ENCODE measurements at regions not wholly inside any gene's neighbourhood (a gene's known extent, or its start where the extent isn't known, plus 50 kb on each side); places are given as distances from the start of the nearest gene placed in this dataset.

DNA sequence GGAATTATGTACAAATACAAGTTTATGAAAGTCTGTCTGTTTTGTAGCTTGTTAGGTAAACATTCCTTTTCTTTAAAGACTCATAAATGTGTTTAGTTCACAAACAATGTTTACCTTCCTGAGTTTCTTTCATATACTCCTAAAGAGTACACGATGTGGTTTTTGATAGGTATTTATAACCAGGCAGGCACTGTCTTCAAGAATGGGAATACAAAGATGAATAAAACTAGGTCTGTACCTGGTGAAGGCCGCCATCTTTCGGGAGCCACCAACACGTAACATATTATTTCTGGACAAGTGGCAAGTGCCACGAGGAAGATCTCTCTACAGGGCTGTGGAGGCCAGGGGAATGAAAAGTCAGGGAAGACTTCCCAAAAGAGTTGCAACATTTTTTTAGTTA lies 144.6 kb upstream of the RASSF8 start:
- H3K4me3 ChIP-seq: no peak overlapping the region
- no peak for DNase-seq
- H3K27me3 ChIP-seq: no peaks in the 10 kb centered on the region
- no peaks in the 10 kb centered on the region for H3K36me3 ChIP-seq
- H3K9me3 ChIP-seq: peaks cover 3% of the 10 kb centered on the region; the same call in 1 of the 2 replicates

- no peak overlapping the region for H3K4me3 ChIP-seq
- DNase-seq: no peak
- H3K27me3 ChIP-seq: no peaks in the 10 kb centered on the region
- H3K36me3 ChIP-seq: no peaks in the 10 kb centered on the region
- no peaks in the 10 kb centered on the region for H3K9me3 ChIP-seq
Observed at GRCh38 chr12:25816637-25817036, 141.8 kb upstream of the RASSF8 start.

DNA sequence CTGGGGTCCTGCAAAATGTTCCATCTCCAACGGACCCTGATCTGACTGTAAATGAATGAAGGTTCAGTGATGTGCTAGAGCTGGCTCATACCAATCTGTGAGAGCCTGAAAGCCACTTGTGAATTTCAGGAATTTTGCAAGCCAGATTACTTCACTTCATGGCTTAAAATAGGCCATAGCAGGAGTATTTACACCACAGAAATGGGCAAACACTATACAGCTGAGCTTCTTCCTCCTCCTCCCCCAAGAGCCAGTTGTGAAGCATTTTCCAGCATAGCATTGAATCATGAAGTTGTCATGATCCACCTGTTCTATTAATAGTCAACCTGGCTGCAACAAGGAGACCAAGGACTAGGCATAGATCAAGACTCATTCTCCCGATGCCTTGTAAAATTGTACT lies 141.3 kb upstream of the RASSF8 start:
- no peak for DNase-seq

DNA sequence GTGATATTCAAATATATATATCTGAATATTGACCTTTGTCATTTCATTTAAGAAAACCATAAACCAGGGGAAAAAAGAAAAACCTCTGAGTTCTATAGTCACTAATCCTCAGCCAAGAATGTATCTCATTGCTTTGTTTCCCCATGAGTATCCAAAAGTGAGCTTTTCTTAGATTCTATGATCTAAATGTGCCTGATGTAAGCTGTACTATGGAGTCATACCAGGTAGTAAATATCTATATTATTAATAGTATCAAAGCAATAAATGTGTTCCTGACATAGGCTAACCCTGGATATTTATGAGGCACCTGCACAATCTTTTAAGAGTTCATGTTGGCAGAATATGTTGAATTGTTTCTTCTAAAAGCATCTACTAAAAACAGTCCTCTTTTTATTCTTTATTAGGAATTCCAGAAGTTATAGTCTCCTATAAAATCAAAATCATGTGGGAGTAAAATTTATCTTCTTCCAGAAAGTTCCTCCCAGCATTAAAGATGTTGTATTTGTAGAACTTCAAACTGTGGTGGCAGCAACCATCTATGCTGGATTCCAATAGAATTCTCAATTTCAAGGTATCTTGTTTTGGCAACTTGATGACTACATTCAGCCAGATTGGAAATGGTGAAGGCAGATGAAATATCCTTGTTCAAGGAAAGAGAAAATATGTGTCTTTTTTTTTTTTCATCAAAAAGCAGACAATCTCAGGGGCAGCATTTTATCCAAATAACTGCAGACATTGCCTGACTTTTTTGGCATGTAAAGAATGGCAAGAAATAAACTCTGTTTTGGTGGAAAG lies 139.7 kb upstream of the RASSF8 start:
- Histone ChIP-seq H3K36me3 (no peaks in the 10 kb centered on the region), H3K27me3 (no peaks in the 10 kb centered on the region), H3K4me3 (no peak overlapping the region), H3K9me3 (no peaks in the 10 kb centered on the region)
- no peak for DNase-seq

More for the DNA sequence above, 141.3 kb upstream of the RASSF8 start:
- Histone ChIP-seq H3K9me3 (no peaks in the 10 kb centered on the region), H3K36me3 (no peaks in the 10 kb centered on the region), H3K4me3 (no peak overlapping the region), H3K27me3 (no peaks in the 10 kb centered on the region)

- no peaks in the 10 kb centered on the region for H3K9me3 ChIP-seq
- H3K36me3 ChIP-seq: no peaks in the 10 kb centered on the region
- DNase-seq: no peak
- no peak overlapping the region for H3K4me3 ChIP-seq
- H3K27me3 ChIP-seq: no peaks in the 10 kb centered on the region
Observed at GRCh38 chr12:25819691-25820090, 138.8 kb upstream of the RASSF8 start.

GRCh38 chr12:25822281-25822680 lies 136.2 kb upstream of the RASSF8 start:
- no peak for DNase-seq
- no peaks in the 10 kb centered on the region for H3K27me3 ChIP-seq
- no peak overlapping the region for H3K4me3 ChIP-seq
- no peaks in the 10 kb centered on the region for H3K9me3 ChIP-seq
- H3K36me3 ChIP-seq: no peaks in the 10 kb centered on the region

GRCh38 chr12:25824734-25825133 lies 133.7 kb upstream of the RASSF8 start:
- DNase-seq: no peak
- no peaks in the 10 kb centered on the region for H3K9me3 ChIP-seq
- no peaks in the 10 kb centered on the region for H3K27me3 ChIP-seq
- H3K36me3 ChIP-seq: no peaks in the 10 kb centered on the region
- H3K4me3 ChIP-seq: no peak overlapping the region

DNA sequence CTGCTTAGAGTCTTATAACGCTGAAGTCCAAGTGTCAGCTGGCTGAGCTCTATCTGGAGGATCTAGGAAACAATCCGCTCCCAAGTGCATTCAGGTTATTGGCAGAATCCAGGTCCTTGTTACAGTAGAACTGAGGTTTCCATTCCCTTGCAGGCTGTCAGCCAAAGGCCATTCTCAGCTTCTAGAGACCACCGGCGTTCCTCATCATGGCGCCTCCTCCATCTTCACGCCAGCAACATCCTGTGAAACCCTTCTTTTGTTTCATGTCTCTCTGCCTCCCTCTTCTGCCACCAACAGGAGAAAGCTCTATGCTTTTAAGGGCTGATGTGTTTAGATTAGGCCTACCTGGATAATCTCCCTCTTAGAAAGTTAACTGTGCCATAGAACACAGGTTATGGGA lies 133.0 kb upstream of the RASSF8 start:
- no peak overlapping the region for H3K4me3 ChIP-seq
- no peaks in the 10 kb centered on the region for H3K27me3 ChIP-seq
- DNase-seq: no peak
- no peaks in the 10 kb centered on the region for H3K9me3 ChIP-seq
- H3K36me3 ChIP-seq: no peaks in the 10 kb centered on the region

DNA sequence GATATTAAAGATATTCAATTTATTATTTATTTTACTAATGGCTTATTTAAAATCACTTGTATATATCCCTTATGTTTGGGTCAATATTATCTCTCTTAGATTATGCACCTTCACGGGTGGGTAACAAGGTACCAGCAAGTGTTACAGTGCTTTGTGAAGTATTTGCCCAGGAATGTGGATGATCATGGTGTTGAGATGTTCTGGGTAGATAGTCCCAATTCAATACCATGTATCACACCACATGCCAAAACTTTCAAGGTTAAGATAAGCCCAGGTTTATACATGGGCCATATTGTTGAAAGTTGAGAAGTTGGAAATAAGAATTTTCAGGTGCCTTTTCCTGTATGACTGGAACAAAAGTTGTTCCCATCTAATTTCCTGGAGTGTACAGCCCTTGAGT lies 131.3 kb upstream of the RASSF8 start:
- Histone ChIP-seq H3K9me3 (no peaks in the 10 kb centered on the region), H3K27me3 (no peaks in the 10 kb centered on the region), H3K36me3 (no peaks in the 10 kb centered on the region), H3K4me3 (no peak overlapping the region)
- no peak for DNase-seq

DNA sequence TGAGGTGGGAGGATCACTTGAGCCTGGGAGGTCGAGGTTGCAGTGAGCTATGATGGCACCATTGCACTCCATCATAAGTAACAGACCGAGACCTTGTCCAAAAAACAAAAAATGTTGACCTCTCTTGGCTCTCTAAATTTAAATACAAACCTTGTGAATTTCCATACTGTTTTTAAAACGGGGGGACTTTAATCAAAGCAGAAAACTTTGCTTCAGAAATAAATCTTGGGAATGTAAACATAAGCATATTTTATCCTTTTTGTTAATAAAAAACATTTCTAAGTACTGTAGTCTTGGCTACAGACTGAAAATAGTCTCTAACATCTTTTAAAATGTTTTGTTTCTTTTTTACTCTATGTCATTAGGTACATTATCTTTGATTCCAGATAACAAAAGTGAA lies 130.7 kb upstream of the RASSF8 start:
- DNase-seq: no peak
- Histone ChIP-seq H3K4me3 (no peak overlapping the region), H3K9me3 (no peaks in the 10 kb centered on the region), H3K36me3 (no peaks in the 10 kb centered on the region), H3K27me3 (no peaks in the 10 kb centered on the region)

DNA sequence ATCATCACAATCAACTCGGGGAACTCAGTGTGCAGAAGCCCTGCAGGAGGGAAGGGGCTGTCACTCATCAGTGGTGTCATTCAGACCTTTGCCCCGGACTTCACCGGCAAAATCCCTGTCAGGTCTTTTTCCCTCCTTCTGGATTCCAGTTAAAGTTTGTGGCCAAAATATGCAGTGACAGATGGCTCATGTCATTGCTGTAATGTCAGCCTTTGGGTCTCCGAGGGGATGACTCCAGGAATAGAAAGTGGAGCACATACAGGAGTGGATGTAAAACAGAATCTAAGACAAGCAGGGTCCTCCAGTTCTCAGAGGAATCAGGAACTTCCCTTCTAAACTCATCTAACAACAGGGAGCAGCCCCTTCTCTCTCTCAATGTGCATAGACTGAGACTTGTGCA lies 130.3 kb upstream of the RASSF8 start:
- Histone ChIP-seq H3K27me3 (no peaks in the 10 kb centered on the region), H3K9me3 (no peaks in the 10 kb centered on the region), H3K36me3 (no peaks in the 10 kb centered on the region), H3K4me3 (no peak overlapping the region)
- DNase-seq: no peak

DNA sequence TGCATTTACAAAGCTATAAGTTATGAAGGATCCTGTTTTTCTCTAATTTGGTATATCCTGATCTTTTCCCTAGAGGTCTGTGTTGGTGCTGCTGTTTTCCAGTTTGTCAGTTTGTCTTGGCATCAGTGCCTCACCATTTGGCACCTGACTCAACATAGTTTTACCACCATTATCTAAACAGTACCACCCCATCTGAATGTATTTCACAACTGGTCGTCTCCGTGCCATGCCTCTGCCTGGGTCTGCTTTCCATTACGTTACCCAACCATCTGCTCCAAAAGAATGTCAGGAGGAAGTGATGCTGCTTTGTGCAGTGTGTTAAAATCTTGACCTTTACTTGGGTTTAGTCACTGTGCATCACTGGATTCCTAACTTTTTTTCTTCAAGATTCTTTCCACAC lies 129.3 kb upstream of the RASSF8 start:
- H3K4me3 ChIP-seq: no peak overlapping the region

GRCh38 chr12:25830456-25830855 lies 128.0 kb upstream of the RASSF8 start:
- H3K9me3 ChIP-seq: no peaks in the 10 kb centered on the region
- H3K36me3 ChIP-seq: no peaks in the 10 kb centered on the region
- H3K27me3 ChIP-seq: no peaks in the 10 kb centered on the region
- no peak for DNase-seq
- H3K4me3 ChIP-seq: no peak overlapping the region

More for the DNA sequence above, 129.3 kb upstream of the RASSF8 start:
- no peaks in the 10 kb centered on the region for H3K36me3 ChIP-seq
- H3K9me3 ChIP-seq: no peaks in the 10 kb centered on the region
- peak; percentile 95 for DNase-seq
- no peaks in the 10 kb centered on the region for H3K27me3 ChIP-seq

DNA sequence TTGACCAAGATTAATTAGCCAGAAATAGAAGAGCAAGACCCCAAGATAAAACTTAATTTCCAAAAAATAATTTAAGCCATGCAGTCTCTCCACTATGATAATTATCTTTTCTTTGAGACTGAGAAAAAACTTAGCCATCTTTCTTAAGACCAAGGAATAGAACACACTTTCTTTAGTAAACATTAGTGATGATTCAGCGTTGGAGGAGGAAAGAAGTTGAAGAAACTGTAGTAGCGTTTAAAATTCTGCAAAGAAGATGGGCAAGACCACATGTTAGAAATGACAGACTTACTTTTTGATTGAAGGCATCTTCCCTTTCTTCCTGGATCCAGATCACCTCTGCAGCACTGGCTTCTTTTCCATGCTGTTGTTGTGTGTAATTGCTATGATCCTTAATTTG lies 124.8 kb upstream of the RASSF8 start:
- DNase-seq: no peak
- H3K36me3 ChIP-seq: no peaks in the 10 kb centered on the region
- H3K27me3 ChIP-seq: no peaks in the 10 kb centered on the region
- no peak overlapping the region for H3K4me3 ChIP-seq
- H3K9me3 ChIP-seq: no peaks in the 10 kb centered on the region

GRCh38 chr12:25835385-25835784 lies 123.1 kb upstream of the RASSF8 start:
- DNase-seq: no peak
- H3K36me3 ChIP-seq: no peaks in the 10 kb centered on the region

DNA sequence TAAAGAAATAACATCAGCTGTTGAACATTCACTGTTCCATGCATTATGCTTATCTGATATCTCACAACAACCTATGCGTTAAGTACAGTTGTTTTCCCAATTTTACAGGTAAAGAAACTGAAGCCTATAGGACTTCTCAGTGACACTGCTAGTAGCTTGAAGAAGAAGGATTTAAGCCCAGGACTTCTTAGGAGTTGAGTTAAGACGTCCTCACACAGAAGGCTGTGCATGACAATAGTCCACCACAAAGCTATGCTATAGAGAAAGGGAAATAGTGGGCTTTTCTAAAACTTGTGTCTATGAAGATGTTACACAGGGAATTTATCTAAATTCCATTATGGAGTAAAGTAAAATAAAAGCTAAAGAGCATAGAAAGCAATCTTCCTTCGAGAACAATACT lies 120.5 kb upstream of the RASSF8 start:
- Histone ChIP-seq H3K4me3 (no peak overlapping the region), H3K27me3 (no peaks in the 10 kb centered on the region), H3K36me3 (no peaks in the 10 kb centered on the region), H3K9me3 (no peaks in the 10 kb centered on the region)
- DNase-seq: no peak

More at GRCh38 chr12:25835385-25835784, 123.1 kb upstream of the RASSF8 start:
- Histone ChIP-seq H3K9me3 (no peaks in the 10 kb centered on the region), H3K27me3 (no peaks in the 10 kb centered on the region), H3K4me3 (no peak overlapping the region)

- H3K36me3 ChIP-seq: no peaks in the 10 kb centered on the region
- H3K9me3 ChIP-seq: no peaks in the 10 kb centered on the region
- H3K27me3 ChIP-seq: no peaks in the 10 kb centered on the region
- no peak for DNase-seq
- no peak overlapping the region for H3K4me3 ChIP-seq
Observed at GRCh38 chr12:25839470-25839869, 119.0 kb upstream of the RASSF8 start.

- Histone ChIP-seq H3K36me3 (no peaks in the 10 kb centered on the region), H3K27me3 (no peaks in the 10 kb centered on the region), H3K4me3 (no peak overlapping the region), H3K9me3 (no peaks in the 10 kb centered on the region)
- DNase-seq: peak; percentile 9
Observed at GRCh38 chr12:25840678-25841465, 117.6 kb upstream of the RASSF8 start.
